DND-41 (cell line): ENCODE measurements at regions not wholly inside any gene's neighbourhood (a gene's known extent, or its start where the extent isn't known, plus 50 kb on each side); places are given as distances from the start of the nearest gene placed in this dataset.

ENCODE experiments used
- ATAC-seq: fragments of 200-7000 bp; cut with Tn5 transposase; 3 replicates; pipeline ENCODE4 v1.9.1; 2021; ENCODE audit warnings: low read depth; ENCODE audit not compliant: insufficient read depth
- DNase-seq: peaks from one replicate; pipeline ENCODE4 v3.0.0-alpha.2; 2020
- H2AFZ ChIP-seq: 2 replicates; pipeline ENCODE4 v1.6.0; 2012; ENCODE audit warnings: low read depth, low read length
- H3K27ac ChIP-seq: 2 replicates; pipeline ENCODE4 v1.5.1; 2012; ENCODE audit warnings: low read length, inconsistent platforms
- H3K27me3 ChIP-seq: fragments of 200-600 bp; sonication (generic); 2 replicates; pipeline ENCODE4 v1.6.0; 2012; ENCODE audit warnings: low read length, mild to moderate bottlenecking, inconsistent platforms; ENCODE audit not compliant: insufficient read depth, poor library complexity
- H3K36me3 ChIP-seq: 2 replicates; pipeline ENCODE4 v1.5.1; 2012; ENCODE audit warnings: low read length, inconsistent platforms; ENCODE audit not compliant: insufficient read depth
- H3K4me1 ChIP-seq: 2 replicates; pipeline ENCODE4 v1.5.1; 2012; ENCODE audit warnings: mild to moderate bottlenecking, low read length; ENCODE audit not compliant: insufficient read depth
- H3K4me2 ChIP-seq: 2 replicates; pipeline ENCODE4 v1.6.0; 2012; ENCODE audit warnings: mild to moderate bottlenecking, moderate library complexity, low read length, inconsistent platforms; ENCODE audit not compliant: insufficient read depth
- H3K4me3 ChIP-seq, 2 experiments: fragments of 200-600 bp in 1 of 2; shearing (Covaris generic) in 1 of 2; 2 replicates each; pipeline ENCODE4 v1.5.1; 2012 to 2016; ENCODE audit warnings: inconsistent platforms in 2 of 2, low read length in 2 of 2, mild to moderate bottlenecking in 2 of 2, low read depth in 1 of 2, moderate library complexity in 1 of 2
- H3K79me2 ChIP-seq: 2 replicates; pipeline ENCODE4 v1.6.0; 2012; ENCODE audit warnings: low read length, inconsistent platforms; ENCODE audit not compliant: insufficient read depth
- H3K9ac ChIP-seq: 2 replicates; pipeline ENCODE4 v1.6.0; 2012; ENCODE audit warnings: low read depth, mild to moderate bottlenecking, inconsistent platforms, low read length, moderate library complexity
- H3K9me3 ChIP-seq: 2 replicates; pipeline ENCODE4 v1.5.1; 2012; ENCODE audit warnings: low read length, moderate library complexity, mild to moderate bottlenecking, inconsistent platforms; ENCODE audit not compliant: insufficient read depth, severe bottlenecking
- H4K20me1 ChIP-seq: 2 replicates; pipeline ENCODE4 v1.6.0; 2012; ENCODE audit warnings: low read length; ENCODE audit not compliant: insufficient read depth
- CTCF ChIP-seq: IDR thresholded peaks from 2 replicates; pipeline ENCODE4 v1.5.1; 2012; ENCODE audit warnings: borderline replicate concordance, low read length, moderate library complexity, mild to moderate bottlenecking; ENCODE audit not compliant: poor library complexity, severe bottlenecking; ENCODE audit errors: extremely low read depth
- EZH2 ChIP-seq: IDR thresholded peaks from 3 replicates; pipeline ENCODE4 v1.6.1; 2012; ENCODE audit warnings: borderline replicate concordance, low read depth, mild to moderate bottlenecking, moderate library complexity, low read length, inconsistent platforms; ENCODE audit not compliant: severe bottlenecking

DNA sequence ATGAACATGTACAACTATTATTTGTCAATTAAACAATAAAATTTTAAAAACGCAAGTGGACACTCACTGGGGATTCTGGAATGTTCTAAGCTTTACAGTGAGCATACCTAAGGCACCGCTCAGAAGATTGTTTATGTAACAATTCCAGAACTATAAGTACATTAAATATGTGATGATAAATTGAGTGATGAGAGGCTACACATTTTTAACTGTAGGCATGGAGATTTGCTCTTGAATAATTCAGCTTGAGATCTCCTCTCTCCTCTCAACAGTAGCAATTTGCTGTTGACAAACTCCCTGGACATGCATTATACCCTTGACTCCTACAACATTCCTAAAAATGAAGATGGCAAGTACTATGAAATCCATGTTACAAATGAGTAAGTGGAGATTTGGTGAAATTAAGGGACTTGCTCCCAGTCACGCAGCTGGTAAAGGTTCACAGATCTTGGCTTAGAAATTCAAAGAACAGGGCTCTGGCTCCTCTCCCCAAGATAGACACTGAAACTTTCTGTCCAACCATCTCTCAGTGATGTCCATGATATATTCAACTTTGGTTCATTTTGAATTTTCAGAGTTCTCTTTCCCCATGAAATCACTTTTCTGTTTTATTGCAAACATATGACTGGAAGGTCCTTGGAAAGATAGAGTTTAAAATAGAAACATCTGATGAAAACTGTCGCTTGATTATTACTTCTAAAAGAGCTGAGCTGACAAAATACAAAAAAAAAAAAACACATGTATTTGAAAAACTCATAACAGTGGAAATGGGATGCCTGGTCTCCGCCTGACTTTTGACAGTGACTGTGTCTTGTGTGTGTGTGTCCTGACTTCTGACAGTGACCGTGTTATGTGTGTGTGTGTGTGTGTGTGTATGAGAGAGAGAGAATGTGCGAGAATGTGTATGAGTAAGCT, 488.3 kb downstream of the TNS3 start:
- Histone ChIP-seq H3K4me2 (no peak overlapping the region), H3K9ac (no peak overlapping the region), H3K4me1 (no peaks in the 10 kb centered on the region), H3K79me2 (no peaks in the 10 kb centered on the region), H3K27ac (no peak overlapping the region), H3K9me3 (no peaks in the 10 kb centered on the region), H2AFZ (no peak overlapping the region), H3K4me3 (no peak overlapping the region), H3K36me3 (no peaks in the 10 kb centered on the region), H3K27me3 (no peaks in the 10 kb centered on the region), H4K20me1 (no peaks in the 10 kb centered on the region)
- no peak for DNase-seq
- no peak for ATAC-seq
- no peak for TF ChIP-seq EZH2
- no peak for TF ChIP-seq CTCF

DNA sequence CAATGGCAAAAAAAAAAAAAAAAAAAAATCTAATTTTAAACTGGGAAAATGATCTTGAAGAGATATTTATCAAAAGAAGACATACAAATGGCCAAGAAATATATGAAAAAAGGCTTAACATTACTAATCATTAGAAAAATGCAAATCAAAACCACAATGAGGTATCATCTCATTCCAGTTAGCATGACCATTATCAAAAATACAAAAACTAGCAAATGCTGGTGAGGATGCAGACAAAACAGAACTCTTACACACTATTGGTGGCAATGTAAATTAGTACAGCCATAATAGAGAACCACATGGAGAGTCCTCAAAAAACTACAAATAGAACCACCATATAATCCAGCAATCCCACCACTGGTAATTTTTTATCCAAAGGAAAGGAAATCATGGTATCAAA, 489.6 kb downstream of the TNS3 start:
- no peak overlapping the region for H3K27ac ChIP-seq

DNA sequence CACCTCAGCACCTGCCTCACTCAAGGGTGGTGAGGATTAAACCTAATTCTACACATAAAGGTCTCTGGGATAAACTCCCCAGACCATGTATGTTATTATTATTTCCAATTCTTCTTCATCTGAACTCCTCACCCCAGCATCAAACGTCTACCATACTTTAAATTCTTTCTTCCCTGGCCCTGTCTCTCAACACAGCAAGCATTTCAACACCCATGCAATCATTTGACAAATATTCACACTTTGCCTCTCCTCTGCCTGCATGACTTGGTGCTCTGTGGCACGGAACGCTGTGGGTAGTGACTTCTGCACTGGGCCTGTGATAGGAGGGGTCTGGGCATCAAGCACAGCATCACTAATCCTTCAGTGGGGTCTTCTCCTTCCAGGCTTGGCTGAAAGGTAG, 490.8 kb downstream of the TNS3 start:
- H3K9me3 ChIP-seq, result no peaks in the 10 kb centered on the region
- no peak for DNase-seq
- H3K27ac ChIP-seq, result no peak overlapping the region
- H3K9ac ChIP-seq, result no peak overlapping the region
- H3K27me3 ChIP-seq, result no peaks in the 10 kb centered on the region
- no peak for ATAC-seq
- no peak for TF ChIP-seq EZH2
- no peak for TF ChIP-seq CTCF
- H2AFZ ChIP-seq, result no peak overlapping the region
- H3K79me2 ChIP-seq, result no peaks in the 10 kb centered on the region
- H3K4me2 ChIP-seq, result no peak overlapping the region
- H3K4me1 ChIP-seq, result no peaks in the 10 kb centered on the region
- no peak overlapping the region for H3K4me3 ChIP-seq
- H3K36me3 ChIP-seq, result no peaks in the 10 kb centered on the region
- H4K20me1 ChIP-seq, result no peaks in the 10 kb centered on the region

More for the DNA sequence above, 489.6 kb downstream of the TNS3 start:
- Histone ChIP-seq H2AFZ (no peak overlapping the region), H3K9ac (no peak overlapping the region), H3K4me1 (no peaks in the 10 kb centered on the region), H3K36me3 (no peaks in the 10 kb centered on the region), H3K4me3 (no peak overlapping the region), H3K27me3 (no peaks in the 10 kb centered on the region), H4K20me1 (no peaks in the 10 kb centered on the region), H3K9me3 (no peaks in the 10 kb centered on the region), H3K4me2 (no peak overlapping the region), H3K79me2 (no peaks in the 10 kb centered on the region)
- TF ChIP-seq CTCF (no peak), EZH2 (no peak)
- DNase-seq, result no peak
- ATAC-seq, result no peak
